GM12878 (cell line): ENCODE measurements at regions not wholly inside any gene's neighbourhood (a gene's known extent, or its start where the extent isn't known, plus 50 kb on each side); places are given as distances from the start of the nearest gene placed in this dataset.

ENCODE experiments used
- ATAC-seq: fragments of 200-7000 bp; cut with Tn5 transposase; 3 replicates; pipeline ENCODE4 v1.9.1; 2020; ENCODE audit warnings: mild to moderate bottlenecking, moderate library complexity
- BruUV-seq: library from RNA; stranded (reverse); fragments of 400-500 nt; replicated peaks from 2 replicates; lab custom pipeline; 2021; lab: Mats Ljungman, UMichigan
- CTCF ChIA-PET: fragments of 300-600 bp; sonication (Branson Sonifier 250); formaldehyde crosslinking; extraction: SDS; loops from one replicate; lab custom pipeline; 2021; ENCODE audit warnings: inconsistent platforms; lab: Yijun Ruan, JAX
- POLR2A ChIA-PET: fragments of 350-600 bp; formaldehyde crosslinking; extraction: SDS; loops from one replicate; lab custom pipeline; 2021; ENCODE audit warnings: inconsistent platforms; lab: Charles Lee
- RAD21 ChIA-PET: fragments of 300-600 bp; sonication (Branson Sonifier 250); formaldehyde crosslinking; loops from one replicate; lab custom pipeline; 2023; ENCODE audit warnings: antibody characterized with exemption; ENCODE audit not compliant: unreplicated experiment; lab: Charles Lee
- SMC1A ChIA-PET: fragments of 300-600 bp; sonication (Branson Sonifier 250); formaldehyde crosslinking; loops from one replicate; lab custom pipeline; 2023; ENCODE audit not compliant: unreplicated experiment, uncharacterized antibody; lab: Charles Lee
- DNase-seq: peaks from one replicate; pipeline ENCODE4 v3.0.0-alpha.2; 2011; ENCODE audit warnings: low read depth, low spot score
- FAIRE-seq: peaks from 3 replicates; lab custom pipeline; 2011; peaks lifted over from hg19 to GRCh38; lab: Jason Lieb, UNC
- H2AFZ ChIP-seq: 2 replicates; pipeline ENCODE4 v1.6.0; 2011; ENCODE audit warnings: low read depth, low read length, control low read depth; ENCODE audit not compliant: control insufficient read depth
- H3K27ac ChIP-seq: 2 replicates; pipeline ENCODE4 v1.5.1; 2011; ENCODE audit warnings: control low read depth; ENCODE audit not compliant: control insufficient read depth, insufficient read depth
- H3K27me3 ChIP-seq, 2 experiments: replicated peaks in 1 of 2; 2 replicates each; pipeline versions ENCODE4 v1.6.0 to v1.6.1; 2011; ENCODE audit warnings: low read length in 1 of 2; ENCODE audit not compliant: control insufficient read depth in 2 of 2, insufficient read depth in 2 of 2
- H3K36me3 ChIP-seq, 2 experiments: 2 replicates each; pipeline ENCODE4 v1.5.1; 2011; ENCODE audit warnings: low read length in 1 of 2; ENCODE audit not compliant: control insufficient read depth in 2 of 2, insufficient read depth in 2 of 2
- H3K4me1 ChIP-seq: 2 replicates; pipeline ENCODE4 v1.6.1; 2011; ENCODE audit warnings: mild to moderate bottlenecking, low read length, moderate library complexity, mixed read lengths; ENCODE audit not compliant: control insufficient read depth, insufficient read depth
- H3K4me2 ChIP-seq: 2 replicates; pipeline ENCODE4 v1.6.0; 2011; ENCODE audit warnings: control low read depth; ENCODE audit not compliant: control insufficient read depth, insufficient read depth
- H3K4me3 ChIP-seq: fragments of 200-600 bp; sonication (generic); 2 replicates; pipeline ENCODE4 v1.5.1; 2016
- H3K79me2 ChIP-seq: 2 replicates; pipeline ENCODE4 v1.6.0; 2011; ENCODE audit warnings: low read length; ENCODE audit not compliant: control insufficient read depth, insufficient read depth
- H3K9ac ChIP-seq: 2 replicates; pipeline ENCODE4 v1.8.0; 2011; ENCODE audit warnings: low read length, control low read depth, mixed read lengths; ENCODE audit not compliant: control insufficient read depth, insufficient read depth
- H3K9me3 ChIP-seq: replicated peaks from 3 replicates; pipeline ENCODE4 v1.5.1; 2011; ENCODE audit warnings: mild to moderate bottlenecking, low read length; ENCODE audit not compliant: control insufficient read depth, insufficient read depth
- H4K20me1 ChIP-seq: 2 replicates; pipeline ENCODE4 v1.6.0; 2011; ENCODE audit not compliant: control insufficient read depth, insufficient read depth
- NRF1 ChIP-seq: conservative IDR thresholded peaks from 2 replicates; pipeline ENCODE4 v1.6.1; 2011; ENCODE audit warnings: mild to moderate bottlenecking, low read depth, low read length, improper control_type of control experiment
- PAX8 ChIP-seq: fragments of 450-650 bp; IDR thresholded peaks from 2 replicates; pipeline ENCODE4 v1.6.1; 2017; ENCODE audit warnings: mild to moderate bottlenecking, moderate library complexity
- RBBP5 ChIP-seq: fragments of 200-600 bp; sonication (generic); conservative IDR thresholded peaks from 2 replicates; pipeline ENCODE4 v1.6.1; 2016
- SREBF2 ChIP-seq: IDR thresholded peaks from 2 replicates; pipeline ENCODE4 v1.6.1; 2012; ENCODE audit warnings: mild to moderate bottlenecking, low read length
- ZNF24 ChIP-seq: fragments of 450-650 bp; IDR thresholded peaks from 2 replicates; pipeline ENCODE4 v1.6.1; 2017; ENCODE audit warnings: antibody characterized with exemption, mild to moderate bottlenecking
- WGBS: methylation state at CpG from one replicate; pipeline ENCODE4 v1.1.6; 2016; ENCODE audit warnings: low lambda C conversion rate; ENCODE audit not compliant: insufficient replicate concordance, insufficient coverage; ENCODE audit errors: missing lambda C conversion rate; 5-methylcytosine and 5-hydroxymethylcytosine counted together
- in situ Hi-C: fragments of 300-500 bp; cut with MboI; formaldehyde crosslinking; loops from 9 replicates; pipeline ENCODE4 v1.14.3; 2018; ENCODE audit warnings: mixed read lengths
- intact Hi-C: fragments of 100-400 bp; cut with micrococcal nuclease; formaldehyde crosslinking; loops from one replicate; pipeline ENCODE4 v1.14.2; 2022; ENCODE audit not compliant: unreplicated experiment
- TF ChIP-seq, protein P1 (sequence below): fragments of 450-650 bp; IDR thresholded peaks from 2 replicates; pipeline ENCODE4 v1.6.1; 2017; ENCODE audit warnings: antibody characterized with exemption, mild to moderate bottlenecking, moderate library complexity
- TF ChIP-seq, protein P2 (sequence below): IDR thresholded peaks from 2 replicates; pipeline ENCODE4 v1.6.1; 2012; ENCODE audit warnings: mild to moderate bottlenecking, low read depth, low read length
- TF ChIP-seq, protein P3 (sequence below): IDR thresholded peaks from 2 replicates; pipeline ENCODE4 v1.6.1; 2011; ENCODE audit warnings: mild to moderate bottlenecking, low read depth, low read length, moderate library complexity; ENCODE audit not compliant: insufficient replicate concordance

- ATAC-seq (no peak), FAIRE-seq (no peak)
- no peaks in the 10 kb centered on the region; the same call in 2 of the 3 replicates for H3K9me3 ChIP-seq
- ChIA-PET RAD21 (no interaction called here), SMC1A (no interaction called here), CTCF (no interaction called here), POLR2A (no interaction called here)
- H3K9ac ChIP-seq: no peak overlapping the region
- no peak overlapping the region for H2AFZ ChIP-seq
- no peaks in the 10 kb centered on the region for H3K36me3 ChIP-seq
- H3K79me2 ChIP-seq: no peaks in the 10 kb centered on the region
- H3K4me3 ChIP-seq: no peak overlapping the region
- 3% methylated on average over 2 of the region's 2 CpGs for WGBS
- H3K27ac ChIP-seq: no peak overlapping the region
- TF ChIP-seq SREBF2 (no peak), PAX8 (no peak), ZNF24 (no peak), RBBP5 (no peak), NRF1 (no peak)
- TF ChIP-seq, protein P1, sequence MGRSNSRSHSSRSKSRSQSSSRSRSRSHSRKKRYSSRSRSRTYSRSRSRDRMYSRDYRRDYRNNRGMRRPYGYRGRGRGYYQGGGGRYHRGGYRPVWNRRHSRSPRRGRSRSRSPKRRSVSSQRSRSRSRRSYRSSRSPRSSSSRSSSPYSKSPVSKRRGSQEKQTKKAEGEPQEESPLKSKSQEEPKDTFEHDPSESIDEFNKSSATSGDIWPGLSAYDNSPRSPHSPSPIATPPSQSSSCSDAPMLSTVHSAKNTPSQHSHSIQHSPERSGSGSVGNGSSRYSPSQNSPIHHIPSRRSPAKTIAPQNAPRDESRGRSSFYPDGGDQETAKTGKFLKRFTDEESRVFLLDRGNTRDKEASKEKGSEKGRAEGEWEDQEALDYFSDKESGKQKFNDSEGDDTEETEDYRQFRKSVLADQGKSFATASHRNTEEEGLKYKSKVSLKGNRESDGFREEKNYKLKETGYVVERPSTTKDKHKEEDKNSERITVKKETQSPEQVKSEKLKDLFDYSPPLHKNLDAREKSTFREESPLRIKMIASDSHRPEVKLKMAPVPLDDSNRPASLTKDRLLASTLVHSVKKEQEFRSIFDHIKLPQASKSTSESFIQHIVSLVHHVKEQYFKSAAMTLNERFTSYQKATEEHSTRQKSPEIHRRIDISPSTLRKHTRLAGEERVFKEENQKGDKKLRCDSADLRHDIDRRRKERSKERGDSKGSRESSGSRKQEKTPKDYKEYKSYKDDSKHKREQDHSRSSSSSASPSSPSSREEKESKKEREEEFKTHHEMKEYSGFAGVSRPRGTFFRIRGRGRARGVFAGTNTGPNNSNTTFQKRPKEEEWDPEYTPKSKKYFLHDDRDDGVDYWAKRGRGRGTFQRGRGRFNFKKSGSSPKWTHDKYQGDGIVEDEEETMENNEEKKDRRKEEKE: no peak
- TF ChIP-seq, protein P2, sequence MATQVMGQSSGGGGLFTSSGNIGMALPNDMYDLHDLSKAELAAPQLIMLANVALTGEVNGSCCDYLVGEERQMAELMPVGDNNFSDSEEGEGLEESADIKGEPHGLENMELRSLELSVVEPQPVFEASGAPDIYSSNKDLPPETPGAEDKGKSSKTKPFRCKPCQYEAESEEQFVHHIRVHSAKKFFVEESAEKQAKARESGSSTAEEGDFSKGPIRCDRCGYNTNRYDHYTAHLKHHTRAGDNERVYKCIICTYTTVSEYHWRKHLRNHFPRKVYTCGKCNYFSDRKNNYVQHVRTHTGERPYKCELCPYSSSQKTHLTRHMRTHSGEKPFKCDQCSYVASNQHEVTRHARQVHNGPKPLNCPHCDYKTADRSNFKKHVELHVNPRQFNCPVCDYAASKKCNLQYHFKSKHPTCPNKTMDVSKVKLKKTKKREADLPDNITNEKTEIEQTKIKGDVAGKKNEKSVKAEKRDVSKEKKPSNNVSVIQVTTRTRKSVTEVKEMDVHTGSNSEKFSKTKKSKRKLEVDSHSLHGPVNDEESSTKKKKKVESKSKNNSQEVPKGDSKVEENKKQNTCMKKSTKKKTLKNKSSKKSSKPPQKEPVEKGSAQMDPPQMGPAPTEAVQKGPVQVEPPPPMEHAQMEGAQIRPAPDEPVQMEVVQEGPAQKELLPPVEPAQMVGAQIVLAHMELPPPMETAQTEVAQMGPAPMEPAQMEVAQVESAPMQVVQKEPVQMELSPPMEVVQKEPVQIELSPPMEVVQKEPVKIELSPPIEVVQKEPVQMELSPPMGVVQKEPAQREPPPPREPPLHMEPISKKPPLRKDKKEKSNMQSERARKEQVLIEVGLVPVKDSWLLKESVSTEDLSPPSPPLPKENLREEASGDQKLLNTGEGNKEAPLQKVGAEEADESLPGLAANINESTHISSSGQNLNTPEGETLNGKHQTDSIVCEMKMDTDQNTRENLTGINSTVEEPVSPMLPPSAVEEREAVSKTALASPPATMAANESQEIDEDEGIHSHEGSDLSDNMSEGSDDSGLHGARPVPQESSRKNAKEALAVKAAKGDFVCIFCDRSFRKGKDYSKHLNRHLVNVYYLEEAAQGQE: no peak
- TF ChIP-seq, protein P3, sequence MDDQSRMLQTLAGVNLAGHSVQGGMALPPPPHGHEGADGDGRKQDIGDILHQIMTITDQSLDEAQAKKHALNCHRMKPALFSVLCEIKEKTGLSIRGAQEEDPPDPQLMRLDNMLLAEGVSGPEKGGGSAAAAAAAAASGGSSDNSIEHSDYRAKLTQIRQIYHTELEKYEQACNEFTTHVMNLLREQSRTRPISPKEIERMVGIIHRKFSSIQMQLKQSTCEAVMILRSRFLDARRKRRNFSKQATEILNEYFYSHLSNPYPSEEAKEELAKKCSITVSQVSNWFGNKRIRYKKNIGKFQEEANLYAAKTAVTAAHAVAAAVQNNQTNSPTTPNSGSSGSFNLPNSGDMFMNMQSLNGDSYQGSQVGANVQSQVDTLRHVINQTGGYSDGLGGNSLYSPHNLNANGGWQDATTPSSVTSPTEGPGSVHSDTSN: no peak
- TF ChIP-seq, all 136 proteins: peak for 0
- no peaks in the 10 kb centered on the region for H3K27me3 ChIP-seq
- H4K20me1 ChIP-seq: no peaks in the 10 kb centered on the region
- H3K4me1 ChIP-seq: no peaks in the 10 kb centered on the region
- intact Hi-C loops: no loop called here
- BruUV-seq: no TSS peak
- H3K4me2 ChIP-seq: no peak overlapping the region
- no peak for DNase-seq
- in situ Hi-C loops: no loop called here
Measured at GRCh38 chr16:5900046-5900445, 802.5 kb upstream of the EEF2KMT start.
